ENCODE measurements at regions not wholly inside any gene's neighbourhood (a gene's known extent, or its start where the extent isn't known, plus 50 kb on each side); places are given as distances from the start of the nearest gene placed in this dataset.
"Not testable (repeated sequence)": the region's sequence is repeated elsewhere in the genome, so short reads cannot be mapped to it uniquely, and the experiment has no call there.

DNA sequence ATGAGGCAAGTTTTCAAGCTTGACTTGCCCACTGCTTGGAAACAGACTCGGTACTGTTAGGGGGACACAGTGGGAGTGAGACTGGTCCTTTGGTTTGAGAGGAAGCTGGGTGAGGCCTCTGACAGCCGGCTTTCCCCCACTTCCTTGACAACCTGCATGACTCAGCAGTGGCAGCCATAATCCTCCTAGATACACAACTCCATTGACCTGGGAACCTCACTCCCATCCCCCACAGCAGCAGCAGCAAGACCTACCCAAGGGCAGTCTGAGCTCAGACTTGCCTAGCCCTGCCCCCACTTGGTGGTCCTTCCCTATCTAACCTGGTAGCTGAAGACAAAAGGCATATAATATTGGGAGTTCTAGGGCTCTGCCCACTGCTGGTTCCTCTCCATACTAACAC, 1043.5 kb upstream of the ALCAM start:
- DNase-seq: no peak

DNA sequence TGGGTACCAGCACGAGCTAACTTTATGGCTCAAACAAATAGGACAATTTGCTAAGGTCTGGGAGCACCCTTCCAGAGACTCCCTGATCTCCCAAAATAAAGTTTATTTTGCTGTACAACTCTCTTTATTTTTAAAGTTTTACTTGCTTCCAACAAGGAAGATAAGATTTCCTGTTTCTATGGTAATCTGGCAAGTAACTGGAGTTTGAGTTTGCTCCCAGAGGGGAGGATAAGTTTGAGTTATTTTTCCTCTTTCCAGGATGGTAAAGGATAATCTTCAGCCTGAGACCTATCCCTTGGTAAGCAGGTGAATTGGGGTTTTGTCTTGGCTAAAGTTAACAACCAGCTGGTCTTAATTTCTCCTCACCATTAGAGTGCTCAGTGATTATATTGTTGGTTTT, 1019.4 kb upstream of the ALCAM start:
- no peak for DNase-seq

DNA sequence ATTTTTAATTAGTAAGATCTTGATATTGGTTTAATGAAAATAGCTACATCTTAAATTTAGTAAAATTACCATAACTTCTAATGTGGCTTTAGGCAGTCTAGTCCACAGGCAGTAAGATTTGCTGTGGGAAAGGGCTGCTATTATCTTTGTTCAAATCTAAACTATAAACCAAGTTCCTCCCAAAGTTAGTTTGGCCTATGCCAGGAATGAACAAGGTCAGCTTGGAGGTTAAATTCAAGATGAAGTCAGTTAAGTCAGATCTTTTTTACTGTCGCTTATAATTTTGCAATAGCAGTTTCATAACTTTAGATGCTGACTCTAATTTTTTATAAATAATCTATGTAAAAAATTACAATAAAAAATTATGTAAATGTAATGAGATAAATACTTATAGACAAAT, 1016.9 kb upstream of the ALCAM start:
- DNase-seq: no peak

DNA sequence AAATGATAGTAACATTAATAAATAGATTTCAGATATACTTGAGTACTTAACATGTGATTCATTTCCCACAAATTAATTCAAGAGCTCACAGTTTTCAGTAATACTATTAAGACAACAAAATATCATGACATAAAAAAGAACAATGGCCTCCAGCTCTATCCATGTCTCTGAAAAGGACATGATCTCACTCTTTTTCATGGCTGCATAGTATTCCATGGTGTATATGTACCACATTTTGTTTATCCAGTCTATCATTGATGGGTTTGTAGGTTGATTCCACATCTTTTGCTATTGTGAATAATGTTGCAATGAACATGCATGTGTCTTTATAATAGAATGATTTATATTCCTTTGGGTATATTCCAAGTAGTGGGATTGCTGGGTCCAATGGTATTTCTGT, 1012.8 kb upstream of the ALCAM start:
- no peak for DNase-seq

DNA sequence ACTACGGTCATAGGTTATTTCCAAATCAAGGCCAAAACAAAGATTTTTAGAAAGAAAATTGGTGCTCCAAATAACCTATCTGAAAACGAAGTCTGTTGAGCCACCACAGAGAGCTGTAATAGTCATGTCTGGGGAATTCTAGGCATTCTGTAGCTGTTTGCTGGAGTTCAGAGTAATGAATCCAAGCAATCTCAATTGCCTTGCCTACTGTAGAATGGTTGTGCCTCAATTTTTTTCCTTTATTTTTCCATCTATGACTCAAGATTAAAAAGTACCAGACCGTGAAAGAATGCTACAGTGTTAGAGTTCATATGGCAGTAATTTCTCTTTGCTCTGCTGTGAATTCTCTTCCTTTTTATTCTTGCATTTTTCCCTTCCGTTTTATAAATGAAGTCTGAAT, 1007.2 kb upstream of the ALCAM start:
- no peak for DNase-seq

DNA sequence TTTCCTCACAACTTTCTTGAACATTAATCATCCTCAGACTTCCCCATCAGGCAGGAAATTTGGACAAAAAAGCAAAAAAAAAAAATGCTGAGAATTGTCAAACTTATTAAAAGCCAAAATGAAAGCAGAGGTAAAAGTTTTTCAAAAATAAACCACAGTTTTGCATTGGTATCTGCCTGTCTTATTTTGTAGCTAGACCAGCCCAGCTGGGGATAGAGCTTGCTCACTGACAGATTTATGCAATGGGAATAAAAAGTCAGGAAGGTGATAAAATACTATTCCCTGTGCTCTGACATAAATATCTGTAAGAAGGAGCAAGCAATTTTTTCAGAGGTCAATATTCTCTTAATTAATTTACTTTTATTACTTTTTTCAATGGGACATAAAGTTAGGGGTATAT, 1006.7 kb upstream of the ALCAM start:
- no peak for DNase-seq

DNA sequence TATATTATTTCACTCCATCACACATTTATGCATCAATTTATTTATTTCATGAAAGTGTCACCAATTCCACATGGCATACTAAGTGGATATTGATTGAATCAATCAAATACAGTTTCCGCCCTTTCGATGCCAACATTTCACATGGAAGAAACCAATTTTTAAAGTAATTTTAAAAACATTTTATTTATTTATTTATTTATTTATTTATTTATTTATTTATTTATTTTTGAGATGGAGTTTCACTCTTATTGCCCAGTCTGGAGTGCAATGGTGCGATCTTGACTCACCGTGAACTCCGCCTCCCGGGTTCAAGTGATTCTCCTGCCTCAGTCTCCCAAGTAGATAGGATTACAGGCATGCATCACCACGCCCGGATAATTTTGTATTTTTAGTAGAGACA, 1005.0 kb upstream of the ALCAM start:
- DNase-seq: not testable (repeated sequence)

DNA sequence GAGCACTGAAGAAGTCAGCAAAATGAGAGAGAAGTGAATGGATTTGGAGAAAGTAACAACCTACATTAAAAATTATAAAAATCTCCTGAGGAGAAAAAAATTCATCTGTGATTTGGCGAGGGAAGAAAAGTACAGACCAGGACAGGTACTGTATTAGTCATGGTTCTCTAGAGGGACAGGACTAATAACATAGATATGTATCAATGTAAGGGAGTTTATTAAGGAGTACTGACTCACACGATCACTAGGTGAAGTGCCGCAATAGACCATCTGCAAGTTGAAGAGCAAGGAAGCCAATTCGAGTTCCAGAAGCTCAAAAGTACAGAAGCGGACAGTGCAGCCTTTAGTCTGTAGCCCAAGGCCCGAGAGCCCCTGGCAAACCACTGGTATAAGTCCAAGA, 1004.4 kb upstream of the ALCAM start:
- no peak for DNase-seq

DNA sequence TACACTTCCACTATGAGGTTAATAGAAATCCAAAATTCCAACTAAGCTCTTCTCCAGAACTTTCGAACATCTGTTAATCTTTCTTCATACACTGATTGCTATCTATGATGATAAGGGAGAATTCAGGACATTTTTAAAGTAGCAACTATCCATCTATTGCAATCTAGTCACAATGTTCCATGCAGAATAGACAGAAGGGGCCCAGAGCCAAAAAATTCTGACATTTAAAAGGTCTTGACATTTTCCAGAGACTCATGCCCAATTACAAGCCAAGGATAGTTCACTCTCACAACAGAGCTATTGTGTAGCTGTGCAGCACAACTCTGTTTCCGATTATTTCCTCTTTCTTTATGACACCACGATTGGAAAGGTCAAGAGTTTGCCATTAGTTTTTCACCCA, 999.7 kb upstream of the ALCAM start:
- no peak for DNase-seq

DNA sequence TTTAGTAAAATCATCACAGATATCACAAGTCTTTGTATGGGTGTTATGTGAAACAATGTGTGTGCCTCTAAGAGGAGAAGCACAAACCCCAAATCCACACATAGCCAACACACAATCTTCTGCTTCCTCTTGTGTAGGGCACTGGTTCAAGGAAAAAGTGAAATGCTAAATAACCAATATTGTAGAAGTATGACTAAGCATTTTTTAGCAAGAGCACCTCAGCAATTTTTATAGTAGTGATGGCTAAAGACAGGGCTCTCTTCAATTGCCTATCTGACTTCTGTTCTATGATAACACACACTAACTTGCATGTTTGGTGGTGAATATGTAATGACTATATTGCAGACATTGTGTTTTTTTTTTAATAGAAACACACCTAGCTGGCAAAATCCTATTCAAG, 997.9 kb upstream of the ALCAM start:
- DNase-seq: no peak

DNA sequence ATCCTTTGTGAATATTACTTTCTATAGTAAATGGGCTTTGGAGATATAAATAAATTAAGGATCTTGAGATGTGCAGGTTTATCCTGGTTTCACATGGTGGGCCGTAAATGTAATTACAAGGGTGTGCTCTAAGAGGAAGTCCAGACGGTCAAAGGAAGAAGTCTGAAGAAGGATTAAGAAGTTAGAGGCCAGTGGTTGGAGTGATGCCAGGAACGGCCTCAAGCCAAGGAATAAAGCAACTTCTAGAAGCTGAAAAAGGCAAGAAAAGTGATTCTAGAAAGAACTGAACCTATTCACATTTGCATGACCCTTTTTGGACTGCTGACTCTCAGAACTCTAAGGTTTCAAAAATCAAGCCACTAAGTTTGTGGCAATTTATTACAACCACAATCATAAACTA, 981.3 kb upstream of the ALCAM start:
- DNase-seq: no peak

DNA sequence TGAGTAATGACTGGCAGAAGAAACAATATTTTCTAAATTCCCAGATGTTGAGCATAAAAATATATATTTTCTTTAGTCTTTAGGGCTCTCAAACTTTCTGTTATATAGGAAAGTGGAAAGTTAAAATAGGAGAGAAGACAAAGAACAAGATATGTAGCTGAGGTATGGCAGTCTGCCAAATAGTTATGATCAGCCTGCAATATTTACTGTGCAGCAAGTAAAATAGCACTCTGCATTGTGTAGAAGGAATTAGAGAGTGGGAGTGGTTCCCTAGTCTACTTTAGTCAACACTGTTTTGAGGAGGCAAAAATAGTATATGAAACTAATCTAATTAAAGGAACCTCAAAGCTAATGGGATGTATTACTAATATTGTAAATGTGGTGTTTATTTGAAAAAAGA, 978.1 kb upstream of the ALCAM start:
- DNase-seq: no peak

DNA sequence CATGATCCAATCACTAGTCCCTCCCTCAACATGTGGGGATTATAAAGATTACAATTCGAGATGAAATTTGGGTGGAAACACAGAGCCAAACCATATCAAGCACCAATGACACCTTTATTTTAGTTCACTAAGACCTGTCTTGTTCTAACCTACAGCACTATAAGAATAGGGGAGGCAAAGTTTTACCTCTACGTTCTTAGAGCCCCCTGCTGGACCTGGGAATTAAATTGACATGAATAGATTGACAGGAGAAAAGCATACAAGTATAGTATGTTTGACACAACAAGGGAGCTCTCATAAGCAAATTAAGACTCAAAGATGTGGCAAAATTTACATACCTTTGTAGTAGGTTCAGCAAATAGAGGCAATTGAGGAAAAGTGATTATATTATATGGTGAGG, 974.4 kb upstream of the ALCAM start:
- DNase-seq: no peak

DNA sequence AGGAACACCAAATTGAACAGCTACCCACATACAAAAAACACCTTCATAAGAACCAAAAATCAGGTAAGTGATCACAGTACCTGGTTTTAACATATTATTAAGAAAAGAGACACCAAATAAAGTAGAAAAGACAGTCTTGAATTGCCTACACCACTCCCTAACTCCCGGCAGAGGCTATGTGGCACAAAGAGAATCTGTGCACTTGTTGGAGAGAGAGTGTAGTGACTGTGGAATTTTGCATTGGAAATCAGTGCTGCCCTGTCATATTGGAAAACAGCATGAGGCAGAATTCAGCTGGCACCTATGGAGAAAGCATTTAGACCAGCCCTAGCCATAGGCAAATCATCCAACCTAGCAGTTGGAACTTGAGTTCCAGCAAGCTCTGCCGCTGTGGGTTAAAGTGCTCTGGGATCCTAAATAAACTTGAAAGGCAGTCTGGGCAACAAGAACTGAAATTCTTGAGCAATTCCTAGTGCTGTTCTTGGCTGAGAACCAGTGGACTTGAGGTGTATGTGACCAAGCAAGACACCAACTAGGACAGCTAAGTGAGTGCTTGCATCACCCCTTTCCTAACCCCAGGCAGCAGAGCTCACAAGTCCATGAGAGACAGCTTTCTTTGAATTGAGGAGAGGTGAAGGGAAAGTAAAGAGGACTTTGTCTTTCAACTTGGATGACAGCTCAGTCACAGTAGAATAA, 969.6 kb upstream of the ALCAM start:
- no peak for DNase-seq

DNA sequence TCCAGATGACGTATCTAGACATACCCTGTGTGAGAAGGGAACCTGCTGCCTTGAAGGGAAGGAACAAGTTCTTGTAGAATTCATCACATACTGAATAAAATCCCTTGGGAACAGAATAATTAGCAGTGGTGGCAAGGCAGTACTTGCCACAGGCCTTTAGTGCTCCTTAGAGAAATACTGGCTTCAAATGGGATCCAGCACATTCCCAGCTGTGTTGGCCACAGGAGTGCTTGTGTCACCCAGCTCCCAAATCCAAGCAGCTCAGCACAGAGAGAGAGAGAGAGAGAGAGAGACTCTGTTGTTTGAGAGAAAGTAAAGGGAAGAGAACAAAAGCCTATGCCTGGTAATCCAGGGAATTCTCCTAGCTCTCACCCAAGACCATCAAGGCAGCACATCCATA, 969.0 kb upstream of the ALCAM start:
- no peak for DNase-seq

DNA sequence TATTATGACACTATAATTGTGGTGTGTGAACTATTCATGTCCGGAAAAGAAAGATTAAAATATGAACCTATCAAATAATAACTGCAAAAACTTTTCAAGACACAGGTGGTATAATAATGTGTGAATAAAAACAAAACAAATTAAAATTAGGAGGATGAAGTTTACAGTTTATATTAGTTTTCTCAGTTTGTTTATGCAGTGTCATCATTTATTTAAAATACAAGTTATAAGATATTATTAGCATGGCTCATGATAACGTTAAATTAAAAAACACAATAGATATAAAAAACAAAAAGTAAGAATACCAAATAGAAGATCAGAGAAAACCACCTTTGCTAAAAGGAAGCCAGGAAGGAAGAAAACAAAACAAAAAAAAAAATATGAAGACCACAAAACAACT, 963.8 kb upstream of the ALCAM start:
- DNase-seq: no peak

DNA sequence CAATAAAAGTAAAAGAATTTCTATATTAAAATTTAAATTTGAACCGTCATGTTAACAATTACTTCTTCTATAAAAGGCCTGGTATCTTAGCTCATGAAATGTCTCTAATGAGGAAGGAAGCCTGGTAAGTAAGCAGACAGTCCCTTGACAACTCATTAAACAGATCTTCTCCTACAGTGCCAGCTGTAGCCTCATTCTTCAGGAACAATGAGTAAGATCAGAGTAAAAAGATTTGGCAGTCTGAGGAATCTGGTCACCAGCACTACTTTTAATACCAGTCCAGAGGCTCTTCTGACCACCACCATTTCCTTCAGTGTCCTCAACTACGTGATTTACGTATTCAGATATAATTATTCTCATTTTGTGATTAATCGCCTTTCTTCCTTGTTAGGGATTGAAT, 955.0 kb upstream of the ALCAM start:
- DNase-seq: no peak

DNA sequence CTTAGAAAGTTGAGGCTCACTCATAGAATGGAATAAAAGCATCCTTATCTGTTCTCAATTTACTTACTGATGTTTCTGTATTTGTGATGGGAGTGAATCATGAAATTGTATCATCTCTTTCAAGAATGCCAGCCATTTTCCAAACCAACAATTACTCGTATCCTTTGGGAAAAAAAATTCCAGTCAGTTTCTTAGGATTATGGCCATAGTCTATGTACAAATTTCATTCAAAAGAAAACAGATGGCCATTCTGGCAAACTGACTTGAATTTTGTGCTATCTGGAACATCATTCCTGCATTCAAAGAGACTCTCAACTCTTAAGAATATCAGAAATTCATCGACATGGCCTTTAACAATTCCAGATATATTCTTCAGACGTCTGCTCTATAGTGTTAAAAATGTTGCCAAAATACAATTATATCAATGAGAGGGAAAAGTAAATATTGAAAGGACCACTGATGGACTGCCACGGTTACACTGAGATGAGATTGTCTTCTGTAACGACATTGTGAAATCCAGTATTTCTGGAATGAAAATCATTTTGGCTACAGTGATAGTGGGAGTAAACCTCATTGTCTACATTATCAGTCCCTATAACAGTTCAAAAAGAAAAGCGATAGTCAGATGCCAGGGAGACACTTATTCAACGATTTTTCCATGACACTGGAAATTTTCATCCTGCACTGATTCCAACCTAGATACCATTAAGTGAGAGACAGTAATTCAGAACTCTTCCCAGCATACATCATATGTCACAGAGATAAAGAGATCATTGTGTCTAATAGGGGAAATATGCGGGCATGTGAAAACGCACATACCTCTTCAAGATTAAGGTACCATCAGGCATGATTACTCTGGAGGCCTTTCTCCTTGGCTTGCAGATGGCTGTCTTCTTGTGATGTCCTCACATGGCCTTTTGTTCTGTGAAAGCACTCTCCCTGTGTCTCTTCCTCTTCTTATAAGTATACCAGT, 953.8 kb upstream of the ALCAM start:
- no peak for DNase-seq

DNA sequence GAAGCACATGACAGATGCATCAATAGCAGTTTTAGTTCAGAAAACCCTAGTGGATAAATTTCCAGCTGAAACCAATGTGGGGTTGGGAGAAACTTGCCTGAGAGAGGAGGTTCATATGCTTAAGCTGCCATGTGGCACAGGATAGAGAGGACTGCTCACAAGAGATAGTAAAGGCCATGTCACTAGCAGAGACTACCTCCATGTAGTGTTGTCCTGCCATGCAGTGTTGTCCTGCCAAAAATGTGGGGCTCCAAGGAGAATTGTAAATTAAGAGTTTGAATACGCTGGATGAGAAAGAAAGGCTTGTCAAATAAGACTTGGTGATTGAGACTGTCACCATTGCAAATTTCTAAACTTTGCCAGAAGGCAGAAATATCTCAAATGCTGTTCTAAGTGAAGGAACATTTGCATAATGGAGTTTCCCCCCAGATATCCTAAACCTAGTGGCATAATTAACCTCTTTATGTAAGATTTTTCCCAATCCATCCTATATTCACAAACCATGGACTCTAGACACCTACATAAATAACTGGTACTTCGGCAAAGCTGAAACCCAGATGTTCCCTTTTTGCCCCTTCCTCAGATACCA, 938.3 kb upstream of the ALCAM start:
- no peak for DNase-seq

DNA sequence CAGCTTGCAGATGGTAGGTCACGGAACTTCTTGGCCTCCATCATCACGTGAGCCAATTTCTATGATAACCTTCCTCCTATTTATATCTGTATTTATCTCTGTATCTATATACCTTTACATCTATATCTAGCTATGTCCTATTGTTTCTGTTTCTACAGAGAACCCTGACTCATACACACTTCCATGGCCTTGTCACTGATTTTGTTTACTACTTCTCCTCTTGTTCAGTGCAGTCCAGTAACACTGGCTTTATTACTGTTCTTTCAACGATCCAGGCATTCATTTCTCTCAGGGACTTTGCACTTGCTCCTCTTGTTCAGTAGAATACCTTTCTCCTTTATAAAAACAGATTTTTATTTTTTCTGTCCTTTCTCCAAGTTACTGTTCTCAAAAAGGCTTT, 937.0 kb upstream of the ALCAM start:
- no peak for DNase-seq

DNA sequence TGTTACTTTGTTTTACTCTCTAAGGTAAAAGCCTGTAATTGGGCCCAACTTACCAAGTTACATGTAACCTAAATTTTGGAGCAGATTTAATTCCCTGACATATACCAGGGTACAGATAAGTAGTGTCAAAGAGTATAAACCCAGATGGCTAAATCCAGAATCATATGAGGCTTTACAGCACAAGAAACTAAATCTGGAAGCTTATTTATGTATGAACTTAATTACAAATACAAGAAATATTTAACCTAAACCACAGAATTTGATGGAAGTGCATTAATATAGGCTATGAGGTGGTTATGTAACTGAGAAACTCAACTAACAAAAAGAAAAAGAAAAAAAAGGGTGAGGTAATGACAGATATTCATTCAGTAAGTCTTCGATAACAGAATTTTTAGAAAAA, 930.2 kb upstream of the ALCAM start:
- no peak for DNase-seq

DNA sequence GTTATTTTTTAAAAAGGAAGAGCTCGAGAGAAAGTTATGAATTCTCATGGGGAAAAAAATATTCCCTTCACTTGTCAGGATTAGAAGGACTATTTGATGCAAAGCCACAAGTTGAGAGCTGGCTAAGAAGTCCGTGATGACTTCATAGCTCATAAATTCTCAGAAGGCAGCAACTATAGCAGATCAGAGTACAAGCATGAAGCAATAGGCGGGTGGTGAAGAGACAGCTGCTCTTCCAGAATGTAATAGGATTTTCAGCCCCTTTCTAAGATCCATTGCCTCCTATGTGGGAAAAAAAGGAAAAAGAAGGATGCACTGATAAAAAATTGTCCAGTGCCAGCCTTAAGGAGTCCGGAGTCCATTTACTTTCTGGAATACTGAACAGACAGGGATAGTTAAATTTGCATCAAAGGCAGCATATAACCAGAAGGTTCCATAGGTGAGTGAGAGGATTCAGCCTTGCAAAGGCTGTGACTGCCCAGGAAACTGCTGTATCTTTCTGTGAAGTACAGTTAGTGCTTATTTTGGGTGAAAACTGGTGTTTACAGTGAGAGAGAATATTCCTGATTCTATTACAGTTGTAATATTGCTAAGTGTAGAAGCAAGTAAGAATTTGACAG, 929.5 kb upstream of the ALCAM start:
- no peak for DNase-seq

DNA sequence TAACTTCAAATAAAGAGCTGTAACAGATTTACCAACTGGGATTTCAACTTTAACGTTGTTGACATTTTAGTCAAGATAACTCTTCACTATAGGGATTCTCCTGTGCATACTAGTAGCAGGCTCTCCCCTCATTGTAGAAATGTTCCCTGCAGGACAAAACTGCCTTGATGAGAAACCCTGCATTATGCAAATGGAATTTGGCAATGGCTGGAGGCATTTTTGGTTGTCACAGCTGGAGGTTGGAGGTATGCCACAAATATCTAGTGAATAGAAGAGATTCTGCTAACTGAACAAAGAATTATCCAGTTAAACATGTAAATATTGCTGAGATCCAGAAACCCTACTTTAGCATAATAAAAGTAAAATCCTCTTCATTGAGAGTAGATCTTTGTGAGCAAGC, 928.8 kb upstream of the ALCAM start:
- DNase-seq: no peak

DNA sequence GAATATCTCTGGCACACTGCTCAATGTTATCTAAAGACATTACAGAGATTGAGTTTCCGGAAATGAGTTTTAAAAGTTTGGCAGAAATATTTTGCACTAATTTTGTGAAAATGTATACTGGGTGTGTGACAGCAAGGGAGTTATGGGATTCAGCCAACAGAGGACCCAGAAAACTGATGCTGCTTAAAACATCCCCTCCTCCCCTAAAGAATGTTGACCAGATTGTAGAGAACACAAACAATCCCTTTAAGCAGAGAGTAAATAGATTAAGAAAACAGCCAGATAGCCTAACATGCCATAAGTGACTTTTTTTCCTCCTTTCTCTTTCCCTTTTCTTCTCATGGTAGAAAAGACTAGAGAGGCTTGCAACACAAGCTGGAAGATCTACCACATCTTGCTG, 928.0 kb upstream of the ALCAM start:
- DNase-seq: no peak

Data from activated CD8-positive, alpha-beta memory T cell treated with anti-CD3 and anti-CD28 coated beads, Interleukin-2, amount 50 U/mL, for 48 hours (primary cell).